Hepatocyte (in vitro differentiated cells): ENCODE measurements at regions not wholly inside any gene's neighbourhood (a gene's known extent, or its start where the extent isn't known, plus 50 kb on each side); places are given as distances from the start of the nearest gene placed in this dataset.

ENCODE experiments used
- DNase-seq: peaks from one replicate; pipeline ENCODE4 v3.0.0-alpha.2; 2016; ENCODE audit warnings: low spot score
- H2AFZ ChIP-seq: fragments of 200-600 bp; sonication (generic); 2 replicates; pipeline ENCODE4 v1.6.0; 2016; ENCODE audit warnings: antibody characterized with exemption, mild to moderate bottlenecking
- H3K27ac ChIP-seq: fragments of 200-600 bp; sonication (generic); 2 replicates; pipeline ENCODE4 v1.5.1; 2016; ENCODE audit warnings: mild to moderate bottlenecking
- H3K27me3 ChIP-seq: fragments of 200-600 bp; sonication (generic); 2 replicates; pipeline ENCODE4 v1.6.1; 2016
- H3K36me3 ChIP-seq: fragments of 200-600 bp; sonication (generic); replicated peaks from 2 replicates; pipeline ENCODE4 v1.5.1; 2016; ENCODE audit warnings: low read depth; ENCODE audit not compliant: insufficient read depth
- H3K4me1 ChIP-seq: fragments of 200-600 bp; sonication (generic); 2 replicates; pipeline ENCODE4 v1.5.1; 2016; ENCODE audit warnings: mild to moderate bottlenecking, moderate library complexity; ENCODE audit not compliant: insufficient read depth
- H3K4me2 ChIP-seq: fragments of 200-600 bp; sonication (generic); 2 replicates; pipeline ENCODE4 v1.6.0; 2016
- H3K4me3 ChIP-seq: fragments of 200-600 bp; sonication (generic); 2 replicates; pipeline ENCODE4 v1.5.1; 2016; ENCODE audit warnings: mild to moderate bottlenecking
- H3K79me2 ChIP-seq: fragments of 200-600 bp; sonication (generic); 2 replicates; pipeline ENCODE4 v1.6.0; 2017; ENCODE audit warnings: mild to moderate bottlenecking
- H3K9me2 ChIP-seq: fragments of 200-600 bp; sonication (generic); replicated peaks from 2 replicates; pipeline ENCODE4 v1.6.0; 2017; ENCODE audit warnings: mild to moderate bottlenecking; ENCODE audit not compliant: insufficient read depth
- H3K9me3 ChIP-seq: fragments of 200-600 bp; sonication (generic); 2 replicates; pipeline ENCODE4 v1.5.1; 2016; ENCODE audit warnings: low read depth, mild to moderate bottlenecking
- H4K20me1 ChIP-seq: fragments of 200-600 bp; sonication (generic); 2 replicates; pipeline ENCODE4 v1.6.0; 2016; ENCODE audit warnings: mild to moderate bottlenecking; ENCODE audit not compliant: insufficient read depth, poor library complexity, severe bottlenecking
- EZH2 ChIP-seq: fragments of 200-600 bp; sonication (generic); IDR thresholded peaks from 2 replicates; pipeline ENCODE4 v1.6.1; 2016; ENCODE audit warnings: antibody characterized with exemption, mild to moderate bottlenecking, borderline replicate concordance
- EZH2phosphoT487 ChIP-seq: fragments of 200-600 bp; sonication (generic); IDR thresholded peaks from one replicate; pipeline ENCODE4 v1.6.1; 2018; ENCODE audit warnings: antibody characterized with exemption, mild to moderate bottlenecking, low read depth, moderate library complexity; ENCODE audit not compliant: unreplicated experiment, severe bottlenecking
- WGBS: methylation state at CpG from one replicate; pipeline ENCODE4 v1.1.6; 2016; ENCODE audit warnings: low lambda C conversion rate; ENCODE audit errors: missing lambda C conversion rate; 5-methylcytosine and 5-hydroxymethylcytosine counted together
- TF ChIP-seq, protein P1 (sequence below): fragments of 200-600 bp; sonication (generic); IDR thresholded peaks from 2 replicates; pipeline ENCODE4 v1.5.1; 2016; ENCODE audit warnings: antibody characterized with exemption, mild to moderate bottlenecking; ENCODE audit not compliant: poor library complexity

DNA sequence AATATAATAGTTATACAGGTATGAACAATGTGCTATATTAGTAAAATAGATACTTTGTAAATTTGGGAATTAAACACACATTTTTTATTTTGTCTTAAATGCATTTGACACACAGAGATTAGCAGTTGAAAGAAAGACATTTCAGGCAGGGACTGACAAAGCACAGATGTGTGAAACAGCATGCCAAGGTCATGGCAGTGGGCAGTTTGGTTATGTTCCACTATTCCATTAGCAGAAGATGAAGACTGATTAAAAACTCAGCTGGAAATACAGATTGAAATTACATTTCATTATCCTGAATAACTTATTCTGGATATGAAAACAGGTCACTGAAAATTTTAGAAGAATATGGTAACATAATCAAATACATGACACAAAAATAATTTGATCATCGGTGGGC, 669.8 kb upstream of the LRFN5 start:
- no peak for TF ChIP-seq EZH2
- TF ChIP-seq EZH2phosphoT487 = no peak
- TF ChIP-seq, protein P1, sequence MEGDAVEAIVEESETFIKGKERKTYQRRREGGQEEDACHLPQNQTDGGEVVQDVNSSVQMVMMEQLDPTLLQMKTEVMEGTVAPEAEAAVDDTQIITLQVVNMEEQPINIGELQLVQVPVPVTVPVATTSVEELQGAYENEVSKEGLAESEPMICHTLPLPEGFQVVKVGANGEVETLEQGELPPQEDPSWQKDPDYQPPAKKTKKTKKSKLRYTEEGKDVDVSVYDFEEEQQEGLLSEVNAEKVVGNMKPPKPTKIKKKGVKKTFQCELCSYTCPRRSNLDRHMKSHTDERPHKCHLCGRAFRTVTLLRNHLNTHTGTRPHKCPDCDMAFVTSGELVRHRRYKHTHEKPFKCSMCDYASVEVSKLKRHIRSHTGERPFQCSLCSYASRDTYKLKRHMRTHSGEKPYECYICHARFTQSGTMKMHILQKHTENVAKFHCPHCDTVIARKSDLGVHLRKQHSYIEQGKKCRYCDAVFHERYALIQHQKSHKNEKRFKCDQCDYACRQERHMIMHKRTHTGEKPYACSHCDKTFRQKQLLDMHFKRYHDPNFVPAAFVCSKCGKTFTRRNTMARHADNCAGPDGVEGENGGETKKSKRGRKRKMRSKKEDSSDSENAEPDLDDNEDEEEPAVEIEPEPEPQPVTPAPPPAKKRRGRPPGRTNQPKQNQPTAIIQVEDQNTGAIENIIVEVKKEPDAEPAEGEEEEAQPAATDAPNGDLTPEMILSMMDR = no peak

DNA sequence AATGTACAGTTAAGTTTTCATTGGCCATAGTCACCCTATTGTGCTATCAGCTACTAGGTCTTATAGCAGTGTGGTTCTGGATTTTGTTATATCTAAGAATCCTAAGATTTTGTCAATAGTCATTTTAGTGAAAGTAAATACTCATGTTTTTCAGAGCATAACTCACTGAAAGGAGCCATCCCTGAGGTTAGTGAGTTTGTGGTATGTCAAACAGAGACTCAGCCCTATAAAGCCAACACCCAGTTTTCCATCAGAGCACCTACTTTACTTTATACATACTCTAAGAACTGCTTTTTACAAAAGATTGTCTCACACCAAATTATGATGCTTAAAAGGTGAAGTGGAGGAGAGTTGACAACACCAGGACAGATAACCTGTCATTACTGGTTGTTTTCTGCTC, 686.3 kb upstream of the LRFN5 start:
- Histone ChIP-seq H2AFZ (no peak overlapping the region), H3K27ac (no peak overlapping the region), H3K79me2 (no peaks in the 10 kb centered on the region), H3K4me1 (no peaks in the 10 kb centered on the region), H3K9me2 (no peaks in the 10 kb centered on the region), H4K20me1 (no peaks in the 10 kb centered on the region), H3K4me3 (no peak overlapping the region), H3K9me3 (peaks cover 3% of the 10 kb centered on the region), H3K36me3 (no peaks in the 10 kb centered on the region), H3K27me3 (no peaks in the 10 kb centered on the region), H3K4me2 (no peak overlapping the region)
- DNase-seq = no peak
- TF ChIP-seq, protein P1 = no peak
- TF ChIP-seq EZH2phosphoT487 (no peak), EZH2 (no peak)

More for the DNA sequence above, 669.8 kb upstream of the LRFN5 start:
- H3K4me3 ChIP-seq = no peak overlapping the region
- no peaks in the 10 kb centered on the region for H3K27me3 ChIP-seq
- no peaks in the 10 kb centered on the region for H3K9me3 ChIP-seq
- no peaks in the 10 kb centered on the region for H3K9me2 ChIP-seq
- no peak overlapping the region for H3K27ac ChIP-seq
- no peak overlapping the region for H3K4me2 ChIP-seq
- no peaks in the 10 kb centered on the region for H3K36me3 ChIP-seq
- DNase-seq = no peak
- 91% methylated on average over 1 of the region's 1 CpG for WGBS
- H3K4me1 ChIP-seq = no peaks in the 10 kb centered on the region
- H3K79me2 ChIP-seq = no peaks in the 10 kb centered on the region
- H4K20me1 ChIP-seq = no peaks in the 10 kb centered on the region
- H2AFZ ChIP-seq = no peak overlapping the region

DNA sequence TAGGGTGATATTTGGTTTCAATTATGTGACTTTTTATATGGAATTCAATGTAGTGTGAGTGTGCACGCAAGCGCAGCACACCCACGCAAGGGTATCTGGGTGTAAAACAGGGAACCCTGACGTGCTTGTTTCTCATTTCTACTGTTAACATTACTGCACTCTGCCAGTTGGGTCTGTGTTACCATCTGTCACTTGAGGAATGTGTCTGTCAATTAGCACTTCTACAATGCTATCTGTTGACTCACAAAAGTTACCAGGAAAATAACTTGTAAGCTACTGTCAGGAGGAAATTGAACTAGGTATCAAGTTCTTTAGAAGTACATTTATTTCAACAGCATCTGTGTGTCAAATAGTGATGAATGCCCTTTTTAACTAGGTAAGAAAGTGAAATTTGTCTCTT, 695.5 kb upstream of the LRFN5 start:
- no peak overlapping the region for H3K27ac ChIP-seq
- no peak for DNase-seq
- WGBS = 91% methylated on average over 4 of the region's 4 CpGs
- H3K79me2 ChIP-seq = no peaks in the 10 kb centered on the region
- no peaks in the 10 kb centered on the region for H3K4me1 ChIP-seq
- no peaks in the 10 kb centered on the region for H4K20me1 ChIP-seq
- H3K9me3 ChIP-seq = no peaks in the 10 kb centered on the region
- no peaks in the 10 kb centered on the region for H3K9me2 ChIP-seq
- TF ChIP-seq EZH2 = no peak
- H3K36me3 ChIP-seq = no peaks in the 10 kb centered on the region
- H3K4me3 ChIP-seq = no peak overlapping the region
- H3K4me2 ChIP-seq = no peak overlapping the region
- H2AFZ ChIP-seq = no peak overlapping the region
- H3K27me3 ChIP-seq = no peaks in the 10 kb centered on the region

DNA sequence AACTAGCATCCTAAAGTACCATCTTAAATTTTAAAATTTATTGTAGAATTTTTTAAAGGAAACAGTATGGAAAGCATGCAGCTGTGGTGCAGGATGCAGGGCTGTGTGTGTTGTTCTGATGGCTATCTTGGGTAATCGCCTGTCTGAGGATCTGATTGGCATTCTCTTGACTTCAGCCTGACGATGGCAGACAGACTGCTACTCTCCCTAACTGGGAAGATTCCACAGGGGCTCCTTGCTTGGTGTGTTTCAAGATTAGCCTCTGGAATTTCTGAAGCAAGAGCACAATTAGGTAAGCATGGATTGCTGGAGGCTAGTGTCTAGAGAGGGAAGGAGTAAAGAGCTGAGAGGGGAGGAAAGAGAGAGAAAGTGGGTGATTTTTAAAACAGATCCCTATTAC, 696.8 kb upstream of the LRFN5 start:
- Histone ChIP-seq H3K9me3 (no peaks in the 10 kb centered on the region), H3K27ac (no peak overlapping the region), H3K4me2 (no peak overlapping the region), H4K20me1 (no peaks in the 10 kb centered on the region), H3K4me3 (no peak overlapping the region), H3K27me3 (no peaks in the 10 kb centered on the region), H3K36me3 (no peaks in the 10 kb centered on the region), H3K79me2 (no peaks in the 10 kb centered on the region), H3K9me2 (no peaks in the 10 kb centered on the region), H3K4me1 (no peaks in the 10 kb centered on the region), H2AFZ (no peak overlapping the region)
- WGBS = 14% methylated on average over 2 of the region's 2 CpGs
- TF ChIP-seq EZH2phosphoT487 = no peak
- TF ChIP-seq EZH2 = no peak
- TF ChIP-seq, protein P1 = no peak
- DNase-seq = no peak
